Muscle layer of colon (tissue), 2 donors: ENCODE measurements at regions not wholly inside any gene's neighbourhood (a gene's known extent, or its start where the extent isn't known, plus 50 kb on each side); places are given as distances from the start of the nearest gene placed in this dataset.
"Not testable (repeated sequence)": the region's sequence is repeated elsewhere in the genome, so short reads cannot be mapped to it uniquely, and the experiment has no call there.

Source experiments
- H3K27ac ChIP-seq: one replicate; pipeline ENCODE4 v1.7.0; 2013; ENCODE audit warnings: low read depth, mild to moderate bottlenecking, low read length, moderate library complexity
- H3K27me3 ChIP-seq, 2 donors: one replicate each; pipeline ENCODE4 v1.7.0; 2013; ENCODE audit warnings: low read length in 2 of 2, mild to moderate bottlenecking in 2 of 2; ENCODE audit not compliant: insufficient read depth in 2 of 2, control insufficient read depth in 1 of 2
- H3K36me3 ChIP-seq: one replicate; pipeline ENCODE4 v1.7.0; 2013; ENCODE audit warnings: mild to moderate bottlenecking, low read length; ENCODE audit not compliant: insufficient read depth
- H3K4me1 ChIP-seq: one replicate; pipeline ENCODE4 v1.7.0; 2013; ENCODE audit warnings: mild to moderate bottlenecking, low read length; ENCODE audit not compliant: insufficient read depth
- H3K4me3 ChIP-seq, 2 donors: one replicate each; pipeline ENCODE4 v1.7.0; 2013; ENCODE audit warnings: low read length in 2 of 2, low read depth in 1 of 2, mild to moderate bottlenecking in 1 of 2, moderate library complexity in 1 of 2
- H3K9ac ChIP-seq: one replicate; pipeline ENCODE4 v1.7.0; 2013; ENCODE audit warnings: low read length
- H3K9me3 ChIP-seq: one replicate; pipeline ENCODE4 v1.7.0; 2013; ENCODE audit warnings: mild to moderate bottlenecking, low read length
- donor health status: abdominal sarcoma.
- donor health status: Adenocarcinoma of cecum.

DNA sequence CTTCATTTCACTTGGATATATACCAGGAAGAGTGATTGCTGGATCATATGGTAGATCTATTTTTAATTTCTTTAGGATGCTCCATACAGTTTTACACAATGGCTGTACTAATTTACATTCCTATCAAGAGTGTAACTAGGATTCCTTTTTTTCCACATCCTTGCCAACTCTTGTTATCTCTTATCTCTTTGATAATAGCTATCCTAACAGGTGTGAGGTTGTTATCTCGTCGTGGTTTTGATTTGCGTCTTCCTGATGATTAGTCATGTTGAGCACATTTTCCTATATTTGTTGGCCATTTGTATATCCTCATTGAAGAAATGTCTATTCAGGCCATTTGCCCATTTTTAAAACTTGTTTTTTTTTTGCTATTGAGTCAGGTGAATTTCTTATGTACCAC, 552.4 kb downstream of the RFPL4B start:
- H3K36me3 ChIP-seq, result no peaks in the 10 kb centered on the region
- no peak overlapping the region for H3K9ac ChIP-seq
- H3K4me3 ChIP-seq, result no peak overlapping the region
- no peak overlapping the region for H3K27ac ChIP-seq
- no peaks in the 10 kb centered on the region for H3K27me3 ChIP-seq
- no peaks in the 10 kb centered on the region for H3K4me1 ChIP-seq
- no peaks in the 10 kb centered on the region for H3K9me3 ChIP-seq

DNA sequence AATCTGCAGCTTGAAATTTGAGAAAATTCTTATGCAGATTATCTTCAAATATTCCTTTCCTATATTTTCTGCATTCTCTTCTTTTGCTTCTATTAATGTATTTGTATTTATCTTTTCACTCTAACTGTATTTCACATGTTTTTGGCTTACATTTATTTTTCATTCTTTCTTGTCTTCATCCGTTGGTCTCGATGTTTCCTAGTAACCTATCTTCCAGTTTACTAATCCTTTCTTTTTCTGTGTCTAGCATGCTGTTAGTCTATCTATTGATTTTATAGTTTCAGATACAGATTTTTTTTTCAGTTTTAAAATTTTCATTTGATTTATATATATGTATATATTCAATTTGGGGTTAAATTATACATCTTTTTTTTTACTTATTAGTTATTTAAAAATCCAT, 556.2 kb downstream of the RFPL4B start:
- H3K9me3 ChIP-seq, result no peaks in the 10 kb centered on the region
- H3K9ac ChIP-seq, result no peak overlapping the region
- no peak overlapping the region for H3K27ac ChIP-seq
- H3K4me1 ChIP-seq, result no peaks in the 10 kb centered on the region
- no peaks in the 10 kb centered on the region for H3K27me3 ChIP-seq
- no peak overlapping the region for H3K4me3 ChIP-seq
- no peaks in the 10 kb centered on the region for H3K36me3 ChIP-seq

DNA sequence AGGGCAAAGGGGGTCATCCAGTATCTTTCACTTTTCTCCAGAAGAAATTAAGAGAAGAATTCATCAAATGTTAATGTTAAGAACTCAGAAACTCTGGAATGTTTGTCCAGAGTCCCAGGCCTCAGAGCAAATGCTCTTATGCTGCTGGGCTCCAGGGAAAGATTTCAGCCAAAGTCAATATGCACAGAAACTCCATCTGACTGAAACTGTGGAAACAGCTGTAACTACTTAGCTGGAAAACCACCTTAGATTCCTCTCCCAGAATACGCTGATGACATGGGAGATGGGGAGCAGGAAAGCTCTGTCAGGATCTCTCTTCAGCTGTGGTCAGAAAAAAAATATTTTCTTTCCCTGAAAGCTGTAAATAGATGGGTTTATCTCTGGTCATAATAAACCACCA, 559.6 kb downstream of the RFPL4B start:
- Histone ChIP-seq H3K9ac (no peak overlapping the region), H3K4me3 (no peak overlapping the region), H3K27me3 (no peaks in the 10 kb centered on the region), H3K27ac (no peak overlapping the region), H3K36me3 (no peaks in the 10 kb centered on the region), H3K4me1 (no peaks in the 10 kb centered on the region), H3K9me3 (no peaks in the 10 kb centered on the region)

DNA sequence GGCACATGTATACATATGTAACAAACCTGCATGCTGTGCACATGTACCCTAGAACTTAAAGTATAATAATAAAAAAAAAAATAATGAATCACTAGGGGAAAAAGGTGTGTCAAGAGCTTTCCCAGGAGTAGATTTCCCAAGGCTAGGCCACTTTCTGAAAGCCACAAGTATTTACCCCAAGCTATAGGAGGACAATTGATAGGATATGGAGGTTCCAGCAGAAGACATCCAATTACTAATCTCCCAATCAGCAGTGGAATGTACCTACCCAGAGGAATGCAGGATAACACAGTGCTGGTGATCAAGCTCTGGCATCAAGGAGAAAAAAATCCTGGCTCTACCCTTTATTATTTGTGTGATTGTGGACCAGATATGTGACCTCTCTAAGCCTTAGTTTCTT, 562.7 kb downstream of the RFPL4B start:
- Histone ChIP-seq H3K27ac (no peak overlapping the region), H3K27me3 (no peaks in the 10 kb centered on the region), H3K4me1 (peaks cover 11% of the 10 kb centered on the region), H3K9me3 (no peaks in the 10 kb centered on the region), H3K4me3 (no peak overlapping the region), H3K9ac (no peak overlapping the region), H3K36me3 (no peaks in the 10 kb centered on the region)

DNA sequence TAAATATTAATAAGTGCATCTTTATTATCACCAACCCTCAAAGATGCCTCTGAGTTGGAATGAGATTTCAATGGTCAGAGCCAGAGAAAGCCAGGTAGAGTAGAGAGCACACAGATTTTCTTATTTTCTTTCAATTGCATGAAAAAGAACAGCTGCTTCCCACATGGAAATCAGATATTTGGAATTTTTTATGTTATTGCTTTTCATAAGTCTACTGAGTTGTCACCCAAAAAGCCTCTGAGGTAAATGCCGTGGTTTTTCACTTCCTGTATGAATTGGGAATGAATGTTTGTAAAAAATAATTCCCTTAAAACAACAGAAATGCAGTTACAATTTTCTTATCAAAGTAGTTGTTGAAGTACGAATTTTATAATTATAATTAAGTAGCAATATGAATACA, 563.1 kb downstream of the RFPL4B start:
- Histone ChIP-seq H3K27ac (no peak overlapping the region), H3K9ac (no peak overlapping the region), H3K36me3 (no peaks in the 10 kb centered on the region), H3K9me3 (no peaks in the 10 kb centered on the region), H3K27me3 (no peaks in the 10 kb centered on the region), H3K4me3 (no peak overlapping the region), H3K4me1 (peaks cover 11% of the 10 kb centered on the region)

DNA sequence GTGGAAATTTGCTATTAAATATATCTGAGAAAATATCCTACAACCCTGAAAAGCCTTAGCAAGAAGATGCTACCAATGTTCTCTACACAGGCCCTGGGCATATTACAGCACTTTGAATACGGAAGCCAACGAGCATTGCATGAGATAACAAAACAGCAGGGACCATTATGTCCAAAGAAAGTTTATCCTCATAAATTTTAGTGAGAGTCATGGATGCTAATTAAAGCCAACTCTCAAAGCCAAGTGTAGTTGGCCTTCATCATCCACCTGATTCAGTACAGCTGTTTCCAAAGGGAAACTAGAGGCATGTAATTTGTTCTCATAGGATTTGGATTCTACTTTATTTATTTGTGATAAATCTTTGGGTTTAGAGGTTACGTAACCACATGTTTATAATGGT, 564.8 kb downstream of the RFPL4B start:
- H3K27me3 ChIP-seq, result no peaks in the 10 kb centered on the region
- H3K36me3 ChIP-seq, result no peaks in the 10 kb centered on the region
- no peak overlapping the region for H3K9ac ChIP-seq
- H3K4me1 ChIP-seq, result peaks cover 11% of the 10 kb centered on the region
- no peak overlapping the region for H3K27ac ChIP-seq
- no peaks in the 10 kb centered on the region for H3K9me3 ChIP-seq
- no peak overlapping the region for H3K4me3 ChIP-seq

DNA sequence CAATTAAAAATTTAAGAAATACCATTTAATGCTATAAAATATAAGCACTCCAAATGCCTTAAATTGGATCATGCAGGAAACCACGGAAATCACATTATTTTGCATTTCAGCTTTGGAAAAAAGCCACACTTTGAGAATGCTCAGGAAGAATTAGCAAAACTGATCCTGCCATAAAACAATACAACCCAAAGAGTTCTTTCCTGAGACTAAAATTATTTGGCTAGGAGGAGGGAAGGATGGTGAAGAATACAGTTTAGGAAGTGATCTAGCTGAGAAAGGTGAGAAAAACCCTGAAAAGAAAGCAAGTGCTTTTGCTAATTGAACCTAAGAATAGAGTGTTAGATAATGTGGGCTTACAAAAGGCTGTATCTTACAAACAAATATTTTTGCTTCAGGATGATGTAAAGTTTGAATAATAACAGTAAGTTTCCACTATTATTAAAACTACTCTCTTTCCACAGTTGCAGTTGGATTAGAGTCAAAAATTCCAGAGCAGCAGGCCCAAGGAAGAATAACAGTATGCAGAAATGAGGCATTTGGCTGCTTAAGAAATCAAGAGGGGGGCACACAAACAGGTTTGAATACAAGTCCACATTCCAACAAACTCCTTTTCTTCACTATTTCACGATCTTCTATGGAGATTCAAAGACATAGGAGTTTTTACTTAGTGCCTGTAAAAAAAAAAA, 565.4 kb downstream of the RFPL4B start:
- Histone ChIP-seq H3K27me3 (no peaks in the 10 kb centered on the region), H3K9ac (no peak overlapping the region), H3K4me1 (peaks cover 11% of the 10 kb centered on the region), H3K36me3 (no peaks in the 10 kb centered on the region), H3K9me3 (no peaks in the 10 kb centered on the region), H3K27ac (no peak overlapping the region), H3K4me3 (no peak overlapping the region)

DNA sequence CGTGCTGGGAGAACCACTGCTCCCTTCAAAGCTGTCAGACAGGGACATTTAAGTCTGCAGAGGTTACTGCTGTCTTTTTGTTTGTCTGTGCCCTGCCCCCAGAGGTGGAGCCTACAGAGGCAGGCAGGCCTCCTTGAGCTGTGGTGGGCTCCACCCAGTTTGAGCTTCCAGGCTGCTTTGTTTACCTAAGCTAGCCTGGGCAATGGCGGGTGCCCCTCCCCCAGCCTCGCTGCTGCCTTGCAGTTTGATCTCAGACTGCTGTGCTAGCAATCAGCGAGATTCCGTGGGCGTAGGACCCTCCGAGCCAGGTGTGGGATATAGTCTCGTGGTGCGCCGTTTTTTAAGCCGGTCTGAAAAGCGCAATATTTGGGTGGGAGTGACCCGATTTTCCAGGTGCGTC, 572.6 kb downstream of the RFPL4B start:
- not testable (repeated sequence) for H3K4me1 ChIP-seq, H3K9me3 ChIP-seq, H3K27ac ChIP-seq, H3K36me3 ChIP-seq, H3K27me3 ChIP-seq, H3K9ac ChIP-seq, H3K4me3 ChIP-seq

DNA sequence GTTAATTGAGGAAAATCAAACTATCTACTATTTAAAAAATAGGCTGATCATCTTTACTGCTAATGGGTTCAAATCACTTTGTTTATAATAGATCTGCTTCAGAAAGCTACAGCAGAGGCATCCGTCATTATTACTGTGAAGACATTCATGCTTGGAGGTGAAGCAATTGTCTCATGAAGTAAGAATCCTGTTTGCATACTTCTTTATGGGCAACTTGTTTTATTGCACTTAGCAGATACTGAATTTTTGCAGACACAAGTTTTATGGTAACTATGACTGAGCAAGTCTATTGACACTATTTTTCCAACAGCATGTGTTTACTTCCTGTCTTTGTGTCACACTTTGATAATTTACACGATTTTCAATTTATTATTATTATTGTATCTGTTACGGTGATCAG, 573.9 kb downstream of the RFPL4B start:
- Histone ChIP-seq H3K4me1 (no peaks in the 10 kb centered on the region), H3K27ac (no peak overlapping the region), H3K9ac (no peak overlapping the region), H3K4me3 (no peak overlapping the region), H3K27me3 (no peaks in the 10 kb centered on the region), H3K36me3 (no peaks in the 10 kb centered on the region), H3K9me3 (no peaks in the 10 kb centered on the region)

DNA sequence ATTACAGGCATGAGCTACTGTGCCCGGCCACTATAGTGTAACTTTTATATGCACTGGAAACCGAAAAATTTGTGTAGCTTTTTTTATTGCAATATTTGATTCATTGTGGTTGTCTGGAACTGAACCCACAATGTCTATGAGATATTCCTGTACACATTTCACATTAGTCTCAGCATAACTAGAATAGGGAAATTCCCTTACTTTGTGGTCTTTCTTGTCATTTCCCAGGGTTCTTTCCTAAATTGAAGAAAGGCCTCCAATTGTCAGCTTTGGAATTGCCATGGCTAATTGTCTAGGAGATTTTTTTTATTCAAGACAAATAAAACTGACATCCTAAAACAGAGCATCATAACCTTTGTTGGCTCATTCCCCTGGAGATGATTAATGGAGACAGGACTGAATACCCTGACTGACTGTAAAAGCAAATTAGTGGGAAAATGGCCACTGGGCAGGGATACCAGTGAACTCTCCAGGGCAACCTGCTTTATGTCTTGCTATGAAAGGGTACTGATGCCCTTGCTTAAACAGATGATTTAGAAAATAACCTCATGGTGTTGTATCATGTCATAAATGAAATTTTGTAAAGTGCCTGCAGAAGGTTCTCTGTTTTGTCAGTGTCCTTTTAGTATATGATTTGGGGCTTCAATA, 576.9 kb downstream of the RFPL4B start:
- H3K36me3 ChIP-seq, result no peaks in the 10 kb centered on the region
- no peak overlapping the region for H3K4me3 ChIP-seq
- no peak overlapping the region for H3K27ac ChIP-seq
- no peaks in the 10 kb centered on the region for H3K9me3 ChIP-seq
- H3K27me3 ChIP-seq, result no peaks in the 10 kb centered on the region
- H3K4me1 ChIP-seq, result no peaks in the 10 kb centered on the region
- no peak overlapping the region for H3K9ac ChIP-seq

DNA sequence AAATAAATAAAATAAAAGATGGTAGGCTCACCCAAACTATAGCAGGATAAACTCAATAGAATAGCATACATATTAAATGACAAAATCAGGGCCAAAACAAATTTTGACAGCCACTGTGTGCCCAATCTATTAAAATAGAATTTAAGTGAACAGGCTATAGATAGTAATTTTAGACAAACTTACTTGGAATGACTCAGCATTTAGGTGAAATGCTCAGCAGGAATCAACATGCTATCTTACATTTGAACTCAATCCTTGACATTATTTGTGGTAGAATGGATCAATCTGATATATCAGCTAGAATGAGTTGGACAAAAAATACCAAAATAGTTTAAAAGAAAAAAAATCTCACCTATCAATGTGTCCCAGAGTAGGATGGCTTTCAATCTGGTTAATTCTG, 578.6 kb downstream of the RFPL4B start:
- Histone ChIP-seq H3K9ac (no peak overlapping the region), H3K4me3 (no peak overlapping the region), H3K27ac (no peak overlapping the region), H3K27me3 (no peaks in the 10 kb centered on the region), H3K36me3 (no peaks in the 10 kb centered on the region), H3K4me1 (no peaks in the 10 kb centered on the region), H3K9me3 (no peaks in the 10 kb centered on the region)

DNA sequence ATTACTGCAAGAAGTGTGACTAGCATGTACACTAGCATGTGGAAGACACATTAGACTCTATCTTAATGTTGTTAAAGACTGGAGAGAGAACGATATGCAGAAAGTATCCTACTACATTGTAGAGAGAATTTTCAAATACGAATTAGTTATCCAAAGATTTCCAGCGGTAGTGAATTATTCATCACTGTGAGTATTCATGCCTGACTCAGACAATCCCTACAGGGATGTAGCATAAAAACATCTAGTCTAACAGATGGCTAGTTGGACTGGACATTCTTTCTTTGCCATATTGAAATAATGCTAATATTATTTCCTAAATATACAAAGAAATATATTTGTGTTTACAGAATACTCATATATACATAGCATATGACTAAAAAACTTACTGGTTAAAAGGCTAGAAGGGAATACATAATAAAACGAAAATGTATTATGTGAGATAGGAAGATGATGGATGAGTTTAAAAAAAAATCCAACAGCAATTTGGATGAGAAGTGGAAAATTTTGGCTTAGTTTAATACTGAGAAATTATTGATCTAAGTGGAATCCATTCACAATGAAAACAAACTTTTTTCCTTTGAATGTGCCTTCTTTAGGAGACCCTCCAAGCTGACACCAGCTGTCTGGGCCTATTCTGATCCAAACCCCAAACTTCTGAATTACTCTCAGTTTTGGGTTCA, 580.7 kb downstream of the RFPL4B start:
- Histone ChIP-seq H3K4me1 (no peaks in the 10 kb centered on the region), H3K36me3 (no peaks in the 10 kb centered on the region), H3K9me3 (no peaks in the 10 kb centered on the region), H3K9ac (no peak overlapping the region), H3K4me3 (no peak overlapping the region), H3K27me3 (no peaks in the 10 kb centered on the region), H3K27ac (no peak overlapping the region)
